ENCODE measurements at regions not wholly inside any gene's neighbourhood (a gene's known extent, or its start where the extent isn't known, plus 50 kb on each side); places are given as distances from the start of the nearest gene placed in this dataset.

DNA sequence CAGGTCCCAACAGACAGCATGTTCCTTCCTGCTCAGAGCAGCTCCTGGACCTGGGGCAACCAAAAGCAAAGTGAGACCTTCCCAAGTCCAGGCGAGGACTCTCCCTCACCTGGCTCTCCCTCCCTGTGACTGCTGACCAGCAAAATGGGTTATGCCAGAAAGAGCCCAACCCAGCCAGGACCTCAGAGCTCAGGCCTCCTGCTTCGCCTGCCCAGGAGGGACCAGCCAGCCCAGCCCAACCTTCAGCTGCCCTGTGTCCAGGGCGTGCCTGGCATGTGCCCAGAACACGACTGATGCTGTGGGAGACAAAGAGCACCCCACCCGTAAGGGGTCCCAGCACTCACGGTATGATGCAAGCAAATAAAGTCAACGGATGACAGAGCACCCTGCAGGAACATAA is 74.0 kb upstream of the CST7 start:
- TF ChIP-seq, protein P1, sequence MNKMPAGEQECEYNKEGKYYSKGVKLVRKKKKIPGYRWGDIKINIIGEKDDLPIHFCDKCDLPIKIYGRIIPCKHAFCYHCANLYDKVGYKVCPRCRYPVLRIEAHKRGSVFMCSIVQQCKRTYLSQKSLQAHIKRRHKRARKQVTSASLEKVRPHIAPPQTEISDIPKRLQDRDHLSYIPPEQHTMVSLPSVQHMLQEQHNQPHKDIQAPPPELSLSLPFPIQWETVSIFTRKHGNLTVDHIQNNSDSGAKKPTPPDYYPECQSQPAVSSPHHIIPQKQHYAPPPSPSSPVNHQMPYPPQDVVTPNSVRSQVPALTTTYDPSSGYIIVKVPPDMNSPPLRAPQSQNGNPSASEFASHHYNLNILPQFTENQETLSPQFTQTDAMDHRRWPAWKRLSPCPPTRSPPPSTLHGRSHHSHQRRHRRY (tag by site-specific recombination; IDR thresholded peaks at IDR 0.05): no peak
- TF ChIP-seq, protein P2, sequence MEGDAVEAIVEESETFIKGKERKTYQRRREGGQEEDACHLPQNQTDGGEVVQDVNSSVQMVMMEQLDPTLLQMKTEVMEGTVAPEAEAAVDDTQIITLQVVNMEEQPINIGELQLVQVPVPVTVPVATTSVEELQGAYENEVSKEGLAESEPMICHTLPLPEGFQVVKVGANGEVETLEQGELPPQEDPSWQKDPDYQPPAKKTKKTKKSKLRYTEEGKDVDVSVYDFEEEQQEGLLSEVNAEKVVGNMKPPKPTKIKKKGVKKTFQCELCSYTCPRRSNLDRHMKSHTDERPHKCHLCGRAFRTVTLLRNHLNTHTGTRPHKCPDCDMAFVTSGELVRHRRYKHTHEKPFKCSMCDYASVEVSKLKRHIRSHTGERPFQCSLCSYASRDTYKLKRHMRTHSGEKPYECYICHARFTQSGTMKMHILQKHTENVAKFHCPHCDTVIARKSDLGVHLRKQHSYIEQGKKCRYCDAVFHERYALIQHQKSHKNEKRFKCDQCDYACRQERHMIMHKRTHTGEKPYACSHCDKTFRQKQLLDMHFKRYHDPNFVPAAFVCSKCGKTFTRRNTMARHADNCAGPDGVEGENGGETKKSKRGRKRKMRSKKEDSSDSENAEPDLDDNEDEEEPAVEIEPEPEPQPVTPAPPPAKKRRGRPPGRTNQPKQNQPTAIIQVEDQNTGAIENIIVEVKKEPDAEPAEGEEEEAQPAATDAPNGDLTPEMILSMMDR (tag by site-specific recombination; IDR thresholded peaks at IDR 0.05): no peak
